22Rv1 (cell line): ENCODE measurements at regions not wholly inside any gene's neighbourhood (a gene's known extent, or its start where the extent isn't known, plus 50 kb on each side); places are given as distances from the start of the nearest gene placed in this dataset.

Experiments
- CTCF ChIP-seq: fragments of 450-650 bp; IDR thresholded peaks from 2 replicates; pipeline ENCODE4 v1.5.1; 2017; ENCODE audit warnings: mild to moderate bottlenecking
- ZFX ChIP-seq: fragments of 450-650 bp; IDR thresholded peaks from 2 replicates; pipeline ENCODE4 v1.6.1; 2017; ENCODE audit warnings: antibody characterized with exemption, borderline replicate concordance

- TF ChIP-seq CTCF (no peak), ZFX (no peak)
Observed at GRCh38 chr4:67292636-67293035, 252.7 kb downstream of the CENPC start.
